Smooth muscle cell (in vitro differentiated cells): ENCODE measurements at regions not wholly inside any gene's neighbourhood (a gene's known extent, or its start where the extent isn't known, plus 50 kb on each side); places are given as distances from the start of the nearest gene placed in this dataset.

Source experiments
- DNase-seq: peaks from one replicate; lab custom pipeline; 2025; ENCODE audit not compliant: unreplicated experiment; lab: John Stamatoyannopoulos, UW
- H2AFZ ChIP-seq: fragments of 200-600 bp; sonication (generic); 2 replicates; pipeline ENCODE4 v1.6.0; 2016; ENCODE audit warnings: antibody characterized with exemption, low read depth, mild to moderate bottlenecking
- H3F3A ChIP-seq: fragments of 200-600 bp; sonication (generic); 2 replicates; pipeline ENCODE4 v1.6.0; 2017; ENCODE audit warnings: antibody characterized with exemption, low read depth
- H3K27ac ChIP-seq: fragments of 200-600 bp; sonication (generic); 2 replicates; pipeline ENCODE4 v1.5.1; 2016; ENCODE audit warnings: low read depth, mild to moderate bottlenecking
- H3K27me3 ChIP-seq: fragments of 200-600 bp; sonication (generic); 2 replicates; pipeline ENCODE4 v1.6.1; 2016; ENCODE audit warnings: low read depth, mild to moderate bottlenecking
- H3K36me3 ChIP-seq: fragments of 200-600 bp; sonication (generic); 2 replicates; pipeline ENCODE4 v1.5.1; 2016; ENCODE audit warnings: low read depth
- H3K4me1 ChIP-seq: fragments of 200-600 bp; sonication (generic); 2 replicates; pipeline ENCODE4 v1.5.1; 2016; ENCODE audit warnings: low read depth
- H3K4me2 ChIP-seq: fragments of 200-600 bp; sonication (generic); 2 replicates; pipeline ENCODE4 v1.6.0; 2016; ENCODE audit warnings: mild to moderate bottlenecking
- H3K4me3 ChIP-seq: fragments of 200-600 bp; sonication (generic); 2 replicates; pipeline ENCODE4 v1.5.1; 2016; ENCODE audit warnings: mild to moderate bottlenecking
- H3K79me2 ChIP-seq: fragments of 200-600 bp; sonication (generic); 2 replicates; pipeline ENCODE4 v1.6.0; 2016; ENCODE audit warnings: low read depth, mild to moderate bottlenecking
- H3K9ac ChIP-seq: fragments of 200-600 bp; sonication (generic); 2 replicates; pipeline ENCODE4 v1.6.0; 2016; ENCODE audit warnings: low read depth
- H3K9me3 ChIP-seq: fragments of 200-600 bp; sonication (generic); replicated peaks from 2 replicates; pipeline ENCODE4 v1.5.1; 2016; ENCODE audit warnings: low read depth
- H4K20me1 ChIP-seq: fragments of 200-600 bp; sonication (generic); 2 replicates; pipeline ENCODE4 v1.6.0; 2016; ENCODE audit warnings: low read depth
- CTCF ChIP-seq: fragments of 200-600 bp; sonication (generic); IDR thresholded peaks from 2 replicates; pipeline ENCODE4 v1.5.1; 2017; ENCODE audit warnings: borderline replicate concordance, mild to moderate bottlenecking, antibody characterized with exemption; ENCODE audit not compliant: insufficient read depth, poor library complexity, severe bottlenecking
- WGBS: methylation state at CpG from one replicate; pipeline ENCODE4 v1.1.7; 2016; ENCODE audit warnings: low lambda C conversion rate; 5-methylcytosine and 5-hydroxymethylcytosine counted together

- H3F3A ChIP-seq = no peaks in the 10 kb centered on the region
- TF ChIP-seq CTCF = no peak
- no peaks in the 10 kb centered on the region for H3K9me3 ChIP-seq
- H3K27me3 ChIP-seq = no peaks in the 10 kb centered on the region
- H4K20me1 ChIP-seq = no peaks in the 10 kb centered on the region
- H3K36me3 ChIP-seq = no peaks in the 10 kb centered on the region
- no peak overlapping the region for H3K4me2 ChIP-seq
- no peak overlapping the region for H3K27ac ChIP-seq
- H3K9ac ChIP-seq = no peak overlapping the region
- DNase-seq = no peak
- no peaks in the 10 kb centered on the region for H3K4me1 ChIP-seq
- H2AFZ ChIP-seq = no peak overlapping the region
- H3K4me3 ChIP-seq = no peak overlapping the region
- WGBS = 92% methylated on average over 3 of the region's 3 CpGs
- H3K79me2 ChIP-seq = no peaks in the 10 kb centered on the region
Observed at GRCh38 chr19:34051255-34051654, 121.0 kb upstream of the LSM14A start.

GRCh38 chr19:34057155-34057554 is 115.1 kb upstream of the LSM14A start:
- Histone ChIP-seq H3K27me3 (no peaks in the 10 kb centered on the region), H3K79me2 (no peaks in the 10 kb centered on the region), H3K4me2 (no peak overlapping the region), H3K4me1 (no peaks in the 10 kb centered on the region), H3K27ac (no peak overlapping the region), H3K4me3 (no peak overlapping the region), H3K36me3 (no peaks in the 10 kb centered on the region), H3F3A (no peaks in the 10 kb centered on the region), H3K9me3 (no peaks in the 10 kb centered on the region), H2AFZ (no peak overlapping the region), H3K9ac (no peak overlapping the region), H4K20me1 (no peaks in the 10 kb centered on the region)
- no peak for DNase-seq
- no peak for TF ChIP-seq CTCF
- 82% methylated on average over 1 of the region's 1 CpG for WGBS

GRCh38 chr19:34066007-34066643 is 106.2 kb upstream of the LSM14A start:
- WGBS = 80% methylated on average over 14 of the region's 14 CpGs
- no peak for TF ChIP-seq CTCF

GRCh38 chr19:34067861-34068271 is 104.4 kb upstream of the LSM14A start:
- Histone ChIP-seq H3K4me3 (no peak overlapping the region), H3K4me1 (no peaks in the 10 kb centered on the region), H3K9ac (no peak overlapping the region), H3K79me2 (no peaks in the 10 kb centered on the region), H3K36me3 (no peaks in the 10 kb centered on the region), H3K27me3 (no peaks in the 10 kb centered on the region), H3F3A (no peaks in the 10 kb centered on the region), H4K20me1 (no peaks in the 10 kb centered on the region), H3K4me2 (no peak overlapping the region), H2AFZ (no peak overlapping the region), H3K9me3 (no peaks in the 10 kb centered on the region), H3K27ac (no peak overlapping the region)
- WGBS = 71% methylated on average over 7 of the region's 7 CpGs
- no peak for DNase-seq
- TF ChIP-seq CTCF = no peak

More at GRCh38 chr19:34066007-34066643, 106.2 kb upstream of the LSM14A start:
- H3K4me1 ChIP-seq = no peaks in the 10 kb centered on the region
- no peaks in the 10 kb centered on the region for H3K36me3 ChIP-seq
- no peak overlapping the region for H3K9ac ChIP-seq
- H3K79me2 ChIP-seq = no peaks in the 10 kb centered on the region
- H3K4me3 ChIP-seq = no peak overlapping the region
- no peaks in the 10 kb centered on the region for H3F3A ChIP-seq
- H2AFZ ChIP-seq = no peak overlapping the region
- H3K27me3 ChIP-seq = no peaks in the 10 kb centered on the region
- H3K9me3 ChIP-seq = no peaks in the 10 kb centered on the region
- H4K20me1 ChIP-seq = no peaks in the 10 kb centered on the region
- no peak overlapping the region for H3K27ac ChIP-seq
- no peak for DNase-seq
- H3K4me2 ChIP-seq = no peak overlapping the region
